ENCODE measurements at regions not wholly inside any gene's neighbourhood (a gene's known extent, or its start where the extent isn't known, plus 50 kb on each side); places are given as distances from the start of the nearest gene placed in this dataset.
"Not testable (repeated sequence)": the region's sequence is repeated elsewhere in the genome, so short reads cannot be mapped to it uniquely, and the experiment has no call there.

DNA sequence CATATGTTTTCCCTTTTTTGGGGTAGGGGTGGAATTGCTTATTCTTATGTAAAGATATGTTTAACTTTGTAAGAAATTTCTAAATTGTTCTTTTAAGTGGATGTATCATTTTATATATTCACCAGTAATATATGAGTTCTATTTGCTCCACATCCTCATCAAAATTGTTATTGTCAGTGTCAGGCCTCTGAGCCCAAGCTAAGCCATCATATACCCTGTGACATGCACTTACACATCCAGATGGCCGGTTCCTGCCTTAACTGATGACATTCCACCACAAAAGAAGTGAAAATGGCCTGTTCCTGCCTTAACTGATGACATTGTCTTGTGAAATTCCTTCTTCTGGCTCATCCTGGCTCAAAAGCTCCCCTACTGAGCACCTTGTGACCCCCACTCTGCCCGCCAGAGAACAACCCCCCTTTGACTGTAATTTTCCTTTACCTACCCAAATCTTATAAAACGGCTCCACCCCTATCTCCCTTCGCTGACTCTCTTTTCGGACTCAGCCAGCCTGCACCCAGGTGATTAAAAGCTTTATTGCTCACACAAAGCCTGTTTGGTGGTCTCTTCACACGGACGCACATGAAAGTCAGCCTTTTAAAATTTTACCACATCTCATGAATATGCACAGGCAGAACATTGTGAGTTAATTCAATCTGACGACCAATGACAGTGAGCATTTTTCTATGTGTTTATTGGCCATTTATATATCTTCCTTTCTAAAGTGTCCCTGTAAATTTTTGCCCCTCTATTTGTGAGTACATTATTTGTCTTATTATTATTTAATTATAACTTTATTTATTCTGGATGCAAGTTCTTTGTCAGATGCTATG lies 176.8 kb downstream of the CDC14C start:
- not testable (repeated sequence) for TF ChIP-seq CTCF (IDR thresholded peaks at IDR 0.05; ENCODE audit: insufficient read depth, low read depth, low read length); EZH2 (IDR thresholded peaks at IDR 0.05; ENCODE audit: insufficient read depth, low read length)

Measured in astrocyte (in vitro differentiated cells and primary cell).